HG02885 (cell line): ENCODE measurements at regions not wholly inside any gene's neighbourhood (a gene's known extent, or its start where the extent isn't known, plus 50 kb on each side); places are given as distances from the start of the nearest gene placed in this dataset.
"Not testable (repeated sequence)": the region's sequence is repeated elsewhere in the genome, so short reads cannot be mapped to it uniquely, and the experiment has no call there.

Experiments used
- ATAC-seq: cut with Tn5 transposase; IDR thresholded peaks from one replicate; pipeline ENCODE4 v1.9.1; 2021; ENCODE audit warnings: mild to moderate bottlenecking; ENCODE audit not compliant: unreplicated experiment, poor library complexity

GRCh38 chr7:4609576-4609975 lies 72.5 kb upstream of the FOXK1 start:
- ATAC-seq, result not testable (repeated sequence)

GRCh38 chr7:4610768-4611467 lies 71.2 kb upstream of the FOXK1 start:
- peak; percentile 64 for ATAC-seq

- ATAC-seq, result no peak
Measured at GRCh38 chr7:4612237-4612636, 69.9 kb upstream of the FOXK1 start.

DNA sequence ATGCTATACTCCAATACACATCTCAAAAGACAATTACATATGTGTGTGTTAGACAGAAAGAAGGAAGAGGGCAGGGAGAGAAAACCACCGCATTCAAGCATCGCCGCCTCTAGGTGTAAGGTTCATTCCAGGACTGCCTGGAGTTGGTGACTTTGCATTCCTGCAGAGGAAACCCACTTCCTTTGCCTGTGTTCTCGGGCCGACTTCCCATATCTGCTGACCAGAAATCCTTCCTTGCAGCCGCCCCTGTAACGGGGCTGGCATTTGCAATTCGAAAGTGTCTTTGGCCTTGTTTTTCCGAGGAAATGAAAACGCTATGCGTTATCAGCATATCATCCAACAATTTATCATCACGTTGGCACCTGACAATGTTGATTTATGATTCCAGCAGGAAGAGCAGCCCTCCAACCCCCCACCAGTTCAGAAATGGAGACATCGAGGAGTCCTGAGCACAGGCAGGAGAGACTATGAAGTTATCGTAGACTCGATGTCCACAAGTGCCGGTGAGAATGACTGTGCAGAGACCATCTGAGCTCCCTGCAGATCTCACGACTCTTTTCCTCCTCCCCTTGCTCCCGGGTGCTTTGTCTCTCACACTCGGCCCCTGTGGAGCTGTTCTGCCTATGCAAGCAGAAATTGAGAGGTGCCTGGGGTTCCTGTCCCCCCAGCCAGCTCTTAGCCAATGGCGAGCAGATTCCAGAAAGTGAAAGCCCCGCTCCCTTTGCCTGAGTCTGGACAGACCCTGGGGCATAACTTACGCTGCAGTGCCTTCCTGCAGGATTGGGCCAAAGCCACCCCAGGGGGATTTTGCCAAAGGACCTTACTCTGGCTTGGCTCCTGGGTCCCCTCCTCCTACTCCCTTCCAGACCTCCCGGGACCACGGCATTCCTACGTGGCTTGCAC lies 68.9 kb upstream of the FOXK1 start:
- no peak for ATAC-seq

GRCh38 chr7:4613846-4614548 lies 68.1 kb upstream of the FOXK1 start:
- no peak for ATAC-seq

DNA sequence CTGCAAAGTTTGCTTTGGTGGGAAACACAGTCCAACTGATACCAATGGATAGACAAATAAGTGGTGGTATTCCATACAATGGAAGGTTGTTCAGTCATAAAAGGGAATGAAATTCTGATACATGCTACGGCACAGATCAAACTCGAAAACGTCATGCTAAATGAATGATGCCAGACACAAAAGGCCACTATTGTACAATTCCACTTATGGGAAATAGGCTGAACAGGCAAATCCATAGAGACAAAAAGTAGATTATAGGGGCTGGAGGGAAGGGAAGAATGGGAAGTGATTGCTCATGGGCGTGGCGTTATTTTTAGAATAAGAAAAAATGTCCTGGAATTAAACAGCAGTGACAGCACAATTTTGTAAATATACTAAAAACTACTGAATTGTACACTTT lies 66.0 kb upstream of the FOXK1 start:
- ATAC-seq, result no peak

DNA sequence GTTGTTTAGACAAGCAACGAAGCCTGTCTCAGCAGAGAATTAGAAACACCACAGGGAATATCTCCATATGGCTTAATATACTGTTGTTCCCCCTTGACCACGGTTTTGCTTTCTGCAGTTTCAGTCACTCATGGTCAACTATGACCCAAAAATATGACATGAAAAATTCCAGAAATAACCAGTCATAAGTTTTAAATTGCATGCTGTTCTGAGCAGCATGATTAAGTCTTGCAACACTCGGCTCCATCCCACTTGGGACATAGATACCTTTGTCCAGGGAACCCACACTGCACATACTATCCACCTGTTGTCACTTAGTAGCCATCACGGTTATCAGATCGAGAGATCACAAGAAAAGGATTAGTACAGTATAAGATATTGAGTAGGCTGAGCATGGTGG lies 60.7 kb upstream of the FOXK1 start:
- ATAC-seq, result no peak

GRCh38 chr7:4626318-4626845 lies 55.7 kb upstream of the FOXK1 start:
- no peak for ATAC-seq

DNA sequence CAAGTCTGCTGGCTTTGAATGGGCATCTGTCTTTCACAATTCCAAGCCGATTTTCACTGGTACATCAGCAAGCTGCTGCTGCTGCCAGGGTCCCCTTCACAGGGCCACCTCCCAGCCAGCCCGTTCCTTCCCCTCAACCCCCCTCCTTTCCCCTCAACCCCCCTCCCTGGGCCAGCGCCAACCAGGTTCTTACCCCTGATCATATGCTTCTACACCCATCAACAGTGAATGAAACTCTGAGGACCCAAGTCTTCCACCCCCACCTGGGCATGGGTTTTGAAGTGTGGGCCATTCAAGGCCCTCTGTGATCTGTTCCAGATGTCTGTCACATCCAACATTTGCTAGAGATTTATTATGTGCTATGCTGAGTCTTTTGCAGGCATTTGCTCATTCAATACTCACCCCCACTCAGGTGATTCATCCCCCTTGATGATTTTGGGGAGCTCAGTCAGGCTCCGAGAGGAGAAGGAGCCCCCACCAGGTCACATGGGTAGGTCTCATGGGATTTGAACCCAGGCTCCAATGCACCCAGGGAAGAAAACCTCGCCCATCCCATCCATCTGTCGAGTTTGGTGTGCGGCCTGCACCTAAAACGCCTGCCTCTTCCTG lies 52.7 kb upstream of the FOXK1 start:
- no peak for ATAC-seq

- no peak for ATAC-seq
Measured at GRCh38 chr7:4631380-4632179, 50.5 kb upstream of the FOXK1 start.
